KBM-7 (cell line): ENCODE measurements at regions not wholly inside any gene's neighbourhood (a gene's known extent, or its start where the extent isn't known, plus 50 kb on each side); places are given as distances from the start of the nearest gene placed in this dataset.

Experiments used
- DNase-seq: peaks from one replicate; pipeline ENCODE4 v3.0.0-alpha.2; 2015
- in situ Hi-C: fragments of 300-500 bp; cut with MboI; formaldehyde crosslinking; loops from 2 replicates; pipeline ENCODE4 v1.14.3; 2020; ENCODE audit warnings: low sequenced_read_pairs, low pct_unique_long_range_greater_than_20kb, mixed read lengths

GRCh38 chr17:52594516-52594915, 436.0 kb upstream of the CA10 start:
- DNase-seq = no peak

GRCh38 chr17:52546990-52547389, 388.5 kb upstream of the CA10 start:
- in situ Hi-C loops = no loop called here

More at GRCh38 chr17:52594516-52594915, 436.0 kb upstream of the CA10 start:
- in situ Hi-C loops = no loop called here

GRCh38 chr17:52546493-52546892, 388.0 kb upstream of the CA10 start:
- DNase-seq = no peak
- in situ Hi-C loops = no loop called here

More at GRCh38 chr17:52546990-52547389, 388.5 kb upstream of the CA10 start:
- DNase-seq = no peak

- DNase-seq = no peak
- in situ Hi-C loops = no loop called here
These were observed 378.9 kb upstream of the CA10 start for GRCh38 chr17:52537421-52537820.

GRCh38 chr17:52536489-52536888, 378.0 kb upstream of the CA10 start:
- DNase-seq = no peak
- in situ Hi-C loops = no loop called here

GRCh38 chr17:52532373-52532772, 373.9 kb upstream of the CA10 start:
- no peak for DNase-seq
- in situ Hi-C loops = no loop called here

GRCh38 chr17:52524096-52524637, 365.7 kb upstream of the CA10 start:
- DNase-seq = no peak
- in situ Hi-C loops = no loop called here

GRCh38 chr17:52517176-52517575, 358.7 kb upstream of the CA10 start:
- DNase-seq = no peak
- in situ Hi-C loops = no loop called here

- DNase-seq = no peak
- in situ Hi-C loops = no loop called here
These were observed 357.4 kb upstream of the CA10 start for GRCh38 chr17:52515927-52516326.

GRCh38 chr17:52505601-52506000, 347.1 kb upstream of the CA10 start:
- DNase-seq = no peak
- in situ Hi-C loops = no loop called here

- DNase-seq = no peak
- in situ Hi-C loops = no loop called here
These were observed 345.6 kb upstream of the CA10 start for GRCh38 chr17:52504081-52504480.

GRCh38 chr17:52495646-52496045, 337.1 kb upstream of the CA10 start:
- no peak for DNase-seq
- in situ Hi-C loops = no loop called here

- in situ Hi-C loops = no loop called here
- no peak for DNase-seq
These were observed 323.8 kb upstream of the CA10 start for GRCh38 chr17:52482271-52482670.

GRCh38 chr17:52477824-52478699, 319.5 kb upstream of the CA10 start:
- no peak for DNase-seq
- in situ Hi-C loops = no loop called here

GRCh38 chr17:52476638-52477313, 318.3 kb upstream of the CA10 start:
- DNase-seq = no peak
- in situ Hi-C loops = no loop called here

- DNase-seq = no peak
- in situ Hi-C loops = no loop called here
These were observed 312.0 kb upstream of the CA10 start for GRCh38 chr17:52470553-52470952.

GRCh38 chr17:52465407-52465806, 306.9 kb upstream of the CA10 start:
- in situ Hi-C loops = no loop called here
- no peak for DNase-seq

- DNase-seq = no peak
- in situ Hi-C loops = no loop called here
These were observed 292.9 kb upstream of the CA10 start for GRCh38 chr17:52451294-52451861.

- in situ Hi-C loops = no loop called here
- no peak for DNase-seq
These were observed 283.8 kb upstream of the CA10 start for GRCh38 chr17:52442350-52442749.

- in situ Hi-C loops = no loop called here
- DNase-seq = no peak
These were observed 262.1 kb upstream of the CA10 start for GRCh38 chr17:52420555-52421078.
